ENCODE measurements at regions not wholly inside any gene's neighbourhood (a gene's known extent, or its start where the extent isn't known, plus 50 kb on each side); places are given as distances from the start of the nearest gene placed in this dataset.

DNA sequence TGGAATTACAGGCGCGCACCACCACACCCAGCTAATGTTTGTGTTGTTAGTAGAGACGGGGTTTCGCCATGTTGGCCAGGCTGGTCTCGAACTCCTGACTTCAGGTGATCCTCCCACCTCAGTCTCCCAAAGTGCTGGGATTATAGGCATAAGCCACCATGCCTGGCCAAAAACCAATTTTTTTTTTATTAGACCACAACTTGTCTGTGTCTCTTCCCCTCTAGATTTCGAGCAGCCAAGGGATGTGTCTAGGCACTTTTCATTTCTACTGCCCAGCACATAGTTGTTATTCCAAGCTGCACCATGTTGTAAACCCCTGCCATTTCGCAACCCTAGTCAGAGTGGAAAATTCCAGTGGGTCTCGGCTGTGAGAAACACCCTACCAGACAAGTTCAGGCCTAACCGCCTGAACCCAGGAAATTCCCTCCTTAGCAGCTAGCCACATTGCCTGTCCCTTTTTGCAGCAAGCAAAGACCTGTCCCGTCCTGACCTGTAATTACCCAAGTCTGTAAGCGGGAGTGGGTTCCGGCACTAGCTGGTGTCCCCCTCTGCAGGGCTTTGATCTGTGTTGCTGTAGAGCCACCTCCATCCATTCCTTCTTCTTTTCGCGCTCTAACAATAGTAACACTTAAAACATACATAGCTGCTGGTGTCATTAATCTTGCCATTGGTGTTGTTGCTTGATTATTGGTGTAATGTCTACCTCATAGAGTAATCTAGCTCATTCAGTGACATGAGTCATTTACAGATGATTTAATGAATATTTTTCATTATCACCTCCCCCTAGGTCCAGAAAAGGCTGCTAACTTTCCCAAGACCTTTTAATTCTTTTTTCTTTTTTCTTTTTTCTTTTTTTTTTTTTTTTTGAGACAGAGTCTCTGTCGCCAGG lies 77.3 kb upstream of the ATF7IP2 start:
- no peaks in the 10 kb centered on the region for H3K4me1 ChIP-seq (replicated peaks in 1 of 2)
- intact Hi-C loops (cut with DNase I): loop anchor here in 1 of 2 donors (5.0 kb wide), 1 partner anchor 51 kb away; no protein-coding TSS in a partner anchor
- WGBS, 4 donors: 82 to 91% (median 88%) methylated on average over 12 to 15 of the region's 15 CpGs
- TF ChIP-seq POLR2A (IDR thresholded peaks at IDR 0.05): no peak
- TF ChIP-seq, protein P1, sequence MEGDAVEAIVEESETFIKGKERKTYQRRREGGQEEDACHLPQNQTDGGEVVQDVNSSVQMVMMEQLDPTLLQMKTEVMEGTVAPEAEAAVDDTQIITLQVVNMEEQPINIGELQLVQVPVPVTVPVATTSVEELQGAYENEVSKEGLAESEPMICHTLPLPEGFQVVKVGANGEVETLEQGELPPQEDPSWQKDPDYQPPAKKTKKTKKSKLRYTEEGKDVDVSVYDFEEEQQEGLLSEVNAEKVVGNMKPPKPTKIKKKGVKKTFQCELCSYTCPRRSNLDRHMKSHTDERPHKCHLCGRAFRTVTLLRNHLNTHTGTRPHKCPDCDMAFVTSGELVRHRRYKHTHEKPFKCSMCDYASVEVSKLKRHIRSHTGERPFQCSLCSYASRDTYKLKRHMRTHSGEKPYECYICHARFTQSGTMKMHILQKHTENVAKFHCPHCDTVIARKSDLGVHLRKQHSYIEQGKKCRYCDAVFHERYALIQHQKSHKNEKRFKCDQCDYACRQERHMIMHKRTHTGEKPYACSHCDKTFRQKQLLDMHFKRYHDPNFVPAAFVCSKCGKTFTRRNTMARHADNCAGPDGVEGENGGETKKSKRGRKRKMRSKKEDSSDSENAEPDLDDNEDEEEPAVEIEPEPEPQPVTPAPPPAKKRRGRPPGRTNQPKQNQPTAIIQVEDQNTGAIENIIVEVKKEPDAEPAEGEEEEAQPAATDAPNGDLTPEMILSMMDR (IDR thresholded peaks at IDR 0.05): no peak
- H3K27me3 ChIP-seq: no peaks in the 10 kb centered on the region
- no peak overlapping the region for H3K27ac ChIP-seq
- H3K9me3 ChIP-seq (replicated peaks in 1 of 3): no peaks in the 10 kb centered on the region
- peak in 2 of 7 donors; percentile 19 to 25 for DNase-seq
- H3K4me3 ChIP-seq: no peak overlapping the region
- H3K36me3 ChIP-seq (replicated peaks in 1 of 2): no peaks in the 10 kb centered on the region

DNA sequence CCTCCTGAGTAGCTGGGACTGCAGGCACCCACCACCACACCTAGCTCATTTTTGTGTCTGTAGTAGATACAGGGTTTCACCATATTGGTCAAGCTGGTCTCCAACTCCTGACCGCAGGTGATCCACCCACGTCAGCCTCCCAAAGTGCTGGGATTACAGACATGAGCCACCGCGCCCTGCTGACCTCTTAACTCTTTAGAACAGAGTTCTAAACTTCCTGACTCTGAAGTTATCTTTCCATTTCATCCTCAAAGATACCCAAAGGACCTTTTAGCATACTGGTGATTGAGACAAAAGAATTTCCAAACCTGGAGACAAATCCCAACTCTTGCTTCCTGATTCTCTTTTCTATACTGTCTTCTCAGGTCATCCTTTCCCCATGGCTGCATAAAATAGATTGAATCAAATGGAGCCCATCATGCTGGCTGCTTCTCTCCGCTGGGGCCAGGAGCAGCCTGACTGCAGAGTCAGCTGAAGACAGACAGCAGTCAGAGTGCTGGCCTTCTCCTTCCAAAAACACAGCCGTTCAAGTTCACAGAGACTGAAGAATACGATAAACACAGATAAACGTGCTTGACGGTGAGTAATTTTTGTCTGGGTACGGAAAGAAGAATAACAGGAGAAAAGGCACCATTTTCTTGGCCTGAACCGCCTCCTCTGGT lies 76.5 kb upstream of the ATF7IP2 start:
- peak in 1 of 7 donors; percentile 5 for DNase-seq
- Histone ChIP-seq H3K36me3 (replicated peaks in 1 of 2) (no peaks in the 10 kb centered on the region), H3K9me3 (replicated peaks in 1 of 3) (no peaks in the 10 kb centered on the region), H3K4me1 (replicated peaks in 1 of 2) (no peaks in the 10 kb centered on the region), H3K27me3 (no peaks in the 10 kb centered on the region), H3K4me3 (no peak overlapping the region), H3K27ac (no peak overlapping the region)
- 78 to 86% (median 84%) methylated on average over 11 of the region's 11 CpGs for WGBS, 4 donors
- intact Hi-C loops (cut with DNase I): loop anchor here in 1 of 2 donors (5.0 kb wide), 1 partner anchor 52 kb away; no protein-coding TSS in a partner anchor
- TF ChIP-seq, protein P1 (IDR thresholded peaks at IDR 0.05): no peak
- no peak for TF ChIP-seq POLR2A (IDR thresholded peaks at IDR 0.05)

- no peaks in the 10 kb centered on the region for H3K4me1 ChIP-seq (replicated peaks in 1 of 2)
- 39 to 46% (median 43%) methylated on average over 4 to 5 of the region's 5 CpGs for WGBS, 4 donors
- intact Hi-C loops (cut with DNase I): loop anchor here in 1 of 2 donors (5.0 kb wide), 1 partner anchor 200 kb away; no protein-coding TSS in a partner anchor
- no peak for TF ChIP-seq POLR2A (IDR thresholded peaks at IDR 0.05)
- TF ChIP-seq, protein P1 (IDR thresholded peaks at IDR 0.05): no peak
- H3K9me3 ChIP-seq (replicated peaks in 1 of 3): no peaks in the 10 kb centered on the region
- no peak overlapping the region for H3K4me3 ChIP-seq
- no peaks in the 10 kb centered on the region for H3K36me3 ChIP-seq (replicated peaks in 1 of 2)
- H3K27me3 ChIP-seq: no peaks in the 10 kb centered on the region
- peak in 1 of 7 donors; percentile 11 for DNase-seq
- no peak overlapping the region for H3K27ac ChIP-seq
These were observed 73.9 kb upstream of the ATF7IP2 start for GRCh38 chr16:10312008-10312407.
